Cardiac fibroblast (primary cell): ENCODE measurements at regions not wholly inside any gene's neighbourhood (a gene's known extent, or its start where the extent isn't known, plus 50 kb on each side); places are given as distances from the start of the nearest gene placed in this dataset.
A peak's percentile ranks its signal among the peaks of the same experiment; 100 is the strongest.

Experiments
- DNase-seq, 2 donors: peaks; one replicate each; pipeline versions ENCODE4 v3.0.0 to v3.0.0-alpha.2; 2010; ENCODE audit warnings: low read depth in 2 of 2
- H3K4me3 ChIP-seq, 2 donors: replicated peaks in 1 of 2; 1 replicate in 1 of 2; 2 replicates in 1 of 2; pipeline ENCODE4 v1.5.1; 2011; ENCODE audit warnings: low read depth in 2 of 2, low read length in 2 of 2, mild to moderate bottlenecking in 2 of 2, moderate library complexity in 1 of 2
- TF ChIP-seq, protein P1 (sequence below): IDR thresholded peaks from one replicate; pipeline ENCODE4 v1.5.1; 2011; ENCODE audit warnings: low read depth, mild to moderate bottlenecking, low read length, inconsistent platforms

DNA sequence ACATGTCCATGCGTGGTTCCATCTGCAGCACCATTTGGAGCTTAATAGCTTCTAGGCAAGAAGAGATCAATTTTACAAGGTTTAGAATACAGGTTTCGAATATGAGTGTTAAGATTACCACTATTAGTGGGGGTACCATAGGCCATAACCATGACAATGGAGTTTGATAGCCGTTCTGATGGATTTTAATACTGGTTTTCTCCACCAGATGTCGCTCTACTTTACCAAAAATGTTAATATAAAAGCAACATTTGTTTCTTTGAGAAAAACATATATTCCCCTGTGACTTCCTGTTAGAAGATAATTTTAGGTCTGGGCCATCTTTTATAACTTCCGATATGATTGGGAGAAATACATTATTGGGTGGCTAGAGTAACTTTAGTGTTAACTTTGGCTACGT, 499.7 kb upstream of the POU3F4 start:
- TF ChIP-seq, protein P1, sequence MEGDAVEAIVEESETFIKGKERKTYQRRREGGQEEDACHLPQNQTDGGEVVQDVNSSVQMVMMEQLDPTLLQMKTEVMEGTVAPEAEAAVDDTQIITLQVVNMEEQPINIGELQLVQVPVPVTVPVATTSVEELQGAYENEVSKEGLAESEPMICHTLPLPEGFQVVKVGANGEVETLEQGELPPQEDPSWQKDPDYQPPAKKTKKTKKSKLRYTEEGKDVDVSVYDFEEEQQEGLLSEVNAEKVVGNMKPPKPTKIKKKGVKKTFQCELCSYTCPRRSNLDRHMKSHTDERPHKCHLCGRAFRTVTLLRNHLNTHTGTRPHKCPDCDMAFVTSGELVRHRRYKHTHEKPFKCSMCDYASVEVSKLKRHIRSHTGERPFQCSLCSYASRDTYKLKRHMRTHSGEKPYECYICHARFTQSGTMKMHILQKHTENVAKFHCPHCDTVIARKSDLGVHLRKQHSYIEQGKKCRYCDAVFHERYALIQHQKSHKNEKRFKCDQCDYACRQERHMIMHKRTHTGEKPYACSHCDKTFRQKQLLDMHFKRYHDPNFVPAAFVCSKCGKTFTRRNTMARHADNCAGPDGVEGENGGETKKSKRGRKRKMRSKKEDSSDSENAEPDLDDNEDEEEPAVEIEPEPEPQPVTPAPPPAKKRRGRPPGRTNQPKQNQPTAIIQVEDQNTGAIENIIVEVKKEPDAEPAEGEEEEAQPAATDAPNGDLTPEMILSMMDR, result peak; percentile 25
- H3K4me3 ChIP-seq, result no peak overlapping the region
- peak in 1 of 2 donors; percentile 5 for DNase-seq

GRCh38 chrX:83019258-83019657, 488.8 kb upstream of the POU3F4 start:
- no peak for DNase-seq
- TF ChIP-seq, protein P1, result no peak
- no peak overlapping the region for H3K4me3 ChIP-seq

DNA sequence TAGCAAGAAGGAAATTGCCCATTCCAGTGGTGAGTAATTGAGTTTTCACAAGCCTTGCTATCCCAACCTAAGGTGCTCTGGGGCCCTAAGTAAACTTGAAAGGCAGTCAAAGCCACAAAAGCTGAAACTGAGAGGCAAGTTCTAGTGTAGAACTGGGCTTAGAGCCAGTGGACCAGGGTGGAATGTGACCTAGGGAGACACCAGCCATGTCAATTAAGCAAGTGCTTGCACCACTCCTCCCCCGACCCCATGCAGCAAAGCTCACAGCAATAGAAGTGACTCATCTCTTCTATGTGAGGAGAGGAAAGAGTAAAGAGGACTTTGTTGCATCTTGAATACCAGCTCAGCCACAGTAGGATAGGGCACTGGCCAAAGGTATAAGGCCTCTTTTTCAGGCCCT, 486.1 kb upstream of the POU3F4 start:
- DNase-seq, result peak in 1 of 2 donors; percentile 0
- H3K4me3 ChIP-seq, result no peak overlapping the region
- TF ChIP-seq, protein P1, result no peak
